ENCODE measurements at regions not wholly inside any gene's neighbourhood (a gene's known extent, or its start where the extent isn't known, plus 50 kb on each side); places are given as distances from the start of the nearest gene placed in this dataset.
"Not testable (repeated sequence)": the region's sequence is repeated elsewhere in the genome, so short reads cannot be mapped to it uniquely, and the experiment has no call there.

GRCh38 chr11:4315292-4315691, 52.9 kb downstream of the OR52B4 start:
- DNase-seq; intact Hi-C loops (cut with DNase I): not testable (repeated sequence)

- DNase-seq = peak in 3 of 10 donors; percentile 26 to 65 (median 31)
- intact Hi-C loops (cut with DNase I) = not testable (repeated sequence)
Measured at GRCh38 chr11:4277225-4277624, 91.0 kb downstream of the OR52B4 start.

GRCh38 chr11:4251085-4251484, 117.1 kb downstream of the OR52B4 start:
- DNase-seq; intact Hi-C loops (cut with DNase I): not testable (repeated sequence)

- DNase-seq; intact Hi-C loops (cut with DNase I): not testable (repeated sequence)
Measured at GRCh38 chr11:4249475-4249874, 118.7 kb downstream of the OR52B4 start.

GRCh38 chr11:4237771-4238170, 130.4 kb downstream of the OR52B4 start:
- DNase-seq; intact Hi-C loops (cut with DNase I): not testable (repeated sequence)

- not testable (repeated sequence) for DNase-seq
Measured at GRCh38 chr11:4218857-4219256, 124.3 kb downstream of the RRM1 start.

GRCh38 chr11:4213746-4214145, 119.1 kb downstream of the RRM1 start:
- intact Hi-C loops (cut with DNase I) = no loop called here
- no peak for DNase-seq

More at GRCh38 chr11:4218857-4219256, 124.3 kb downstream of the RRM1 start:
- intact Hi-C loops (cut with DNase I) = not testable (repeated sequence)

GRCh38 chr11:4211991-4212390, 117.4 kb downstream of the RRM1 start:
- DNase-seq = peak in 2 of 10 donors; percentile 15 to 79

GRCh38 chr11:4203603-4204360, 109.2 kb downstream of the RRM1 start:
- intact Hi-C loops (cut with DNase I) = no loop called here
- DNase-seq = no peak

More at GRCh38 chr11:4211991-4212390, 117.4 kb downstream of the RRM1 start:
- intact Hi-C loops (cut with DNase I) = no loop called here

GRCh38 chr11:4202749-4203148, 108.2 kb downstream of the RRM1 start:
- intact Hi-C loops (cut with DNase I) = no loop called here

GRCh38 chr11:4197112-4197511, 102.5 kb downstream of the RRM1 start:
- intact Hi-C loops (cut with DNase I) = no loop called here
- no peak for DNase-seq

More at GRCh38 chr11:4202749-4203148, 108.2 kb downstream of the RRM1 start:
- no peak for DNase-seq

GRCh38 chr11:4195909-4196308, 101.3 kb downstream of the RRM1 start:
- intact Hi-C loops (cut with DNase I) = no loop called here
- no peak for DNase-seq

- DNase-seq = no peak
- intact Hi-C loops (cut with DNase I) = no loop called here
Measured at GRCh38 chr11:4194889-4195288, 100.3 kb downstream of the RRM1 start.

GRCh38 chr11:4191031-4191571, 96.5 kb downstream of the RRM1 start:
- intact Hi-C loops (cut with DNase I) = no loop called here
- DNase-seq = peak in 4 of 10 donors; percentile 51 to 94 (median 72)

- DNase-seq = no peak
- intact Hi-C loops (cut with DNase I) = no loop called here
Measured at GRCh38 chr11:4190519-4190918, 95.9 kb downstream of the RRM1 start.

GRCh38 chr11:4190098-4190497, 95.5 kb downstream of the RRM1 start:
- intact Hi-C loops (cut with DNase I) = no loop called here
- no peak for DNase-seq
